AG10803 (cell line): ENCODE measurements at regions not wholly inside any gene's neighbourhood (a gene's known extent, or its start where the extent isn't known, plus 50 kb on each side); places are given as distances from the start of the nearest gene placed in this dataset.

Experiments
- DNase-seq: peaks from one replicate; pipeline ENCODE4 v3.0.0; 2010; ENCODE audit warnings: low read depth
- H3K4me3 ChIP-seq: 2 replicates; pipeline ENCODE4 v1.5.1; 2011; ENCODE audit warnings: mild to moderate bottlenecking, low read length, control low read depth
- TF ChIP-seq, protein P1 (sequence below): conservative IDR thresholded peaks from 2 replicates; pipeline ENCODE4 v1.5.1; 2011; ENCODE audit warnings: mild to moderate bottlenecking, low read length, control low read depth, inconsistent platforms

DNA sequence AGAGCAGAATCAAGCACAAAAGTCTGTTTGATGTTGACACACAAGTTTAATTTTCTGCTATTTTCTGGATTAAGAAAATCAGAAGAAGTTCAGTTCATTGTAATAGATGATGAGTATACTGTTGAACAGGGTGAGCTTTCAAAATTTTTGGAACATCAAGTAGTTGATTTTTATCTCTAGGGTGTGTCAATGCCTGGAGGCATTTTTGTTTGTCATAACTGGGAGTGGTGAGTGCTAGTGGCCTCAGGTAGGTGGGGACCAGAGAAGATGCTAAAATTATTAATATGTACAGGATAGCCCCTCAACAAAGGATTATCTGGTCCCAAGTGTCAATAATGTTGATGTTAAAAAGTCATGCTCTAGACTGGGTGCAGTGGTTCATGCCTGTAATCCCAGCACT, 279.7 kb upstream of the GNPDA2 start:
- H3K4me3 ChIP-seq: no peak overlapping the region
- no peak for DNase-seq
- TF ChIP-seq, protein P1, sequence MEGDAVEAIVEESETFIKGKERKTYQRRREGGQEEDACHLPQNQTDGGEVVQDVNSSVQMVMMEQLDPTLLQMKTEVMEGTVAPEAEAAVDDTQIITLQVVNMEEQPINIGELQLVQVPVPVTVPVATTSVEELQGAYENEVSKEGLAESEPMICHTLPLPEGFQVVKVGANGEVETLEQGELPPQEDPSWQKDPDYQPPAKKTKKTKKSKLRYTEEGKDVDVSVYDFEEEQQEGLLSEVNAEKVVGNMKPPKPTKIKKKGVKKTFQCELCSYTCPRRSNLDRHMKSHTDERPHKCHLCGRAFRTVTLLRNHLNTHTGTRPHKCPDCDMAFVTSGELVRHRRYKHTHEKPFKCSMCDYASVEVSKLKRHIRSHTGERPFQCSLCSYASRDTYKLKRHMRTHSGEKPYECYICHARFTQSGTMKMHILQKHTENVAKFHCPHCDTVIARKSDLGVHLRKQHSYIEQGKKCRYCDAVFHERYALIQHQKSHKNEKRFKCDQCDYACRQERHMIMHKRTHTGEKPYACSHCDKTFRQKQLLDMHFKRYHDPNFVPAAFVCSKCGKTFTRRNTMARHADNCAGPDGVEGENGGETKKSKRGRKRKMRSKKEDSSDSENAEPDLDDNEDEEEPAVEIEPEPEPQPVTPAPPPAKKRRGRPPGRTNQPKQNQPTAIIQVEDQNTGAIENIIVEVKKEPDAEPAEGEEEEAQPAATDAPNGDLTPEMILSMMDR: no peak

DNA sequence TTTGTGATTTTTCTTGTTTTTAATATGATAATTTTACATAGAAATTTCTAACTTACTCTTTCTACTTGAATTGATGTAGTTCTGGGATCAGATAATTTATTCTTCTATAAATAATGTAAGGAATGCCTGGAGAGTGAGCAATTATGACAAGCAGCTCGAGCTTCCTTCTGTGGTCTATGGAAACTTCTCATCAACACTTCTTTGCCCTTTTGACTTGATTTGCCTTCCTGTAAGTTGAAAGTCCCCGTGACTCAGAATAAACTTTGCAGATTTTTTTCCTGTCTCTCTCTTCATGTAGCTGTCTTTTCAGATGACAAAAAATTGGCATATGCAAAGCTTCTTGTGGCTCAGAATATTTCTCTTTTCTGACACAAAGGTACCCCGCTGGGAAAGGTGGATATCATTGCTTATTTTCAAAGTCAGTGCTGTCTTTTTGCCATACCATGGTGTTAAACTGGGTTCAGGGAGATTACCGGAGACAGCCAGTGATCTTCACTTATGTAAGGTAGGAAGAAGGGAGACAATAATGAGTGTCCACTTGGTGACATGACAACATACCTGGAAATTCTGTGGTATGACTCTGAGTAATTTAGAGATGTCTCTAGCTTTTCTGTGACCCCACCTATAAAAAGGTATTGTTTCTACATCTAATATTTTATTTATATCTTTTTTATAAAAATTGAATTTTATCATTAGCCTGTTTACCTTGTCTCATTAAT, 278.6 kb upstream of the GNPDA2 start:
- DNase-seq: no peak
- no peak overlapping the region for H3K4me3 ChIP-seq
- TF ChIP-seq, protein P1: no peak

DNA sequence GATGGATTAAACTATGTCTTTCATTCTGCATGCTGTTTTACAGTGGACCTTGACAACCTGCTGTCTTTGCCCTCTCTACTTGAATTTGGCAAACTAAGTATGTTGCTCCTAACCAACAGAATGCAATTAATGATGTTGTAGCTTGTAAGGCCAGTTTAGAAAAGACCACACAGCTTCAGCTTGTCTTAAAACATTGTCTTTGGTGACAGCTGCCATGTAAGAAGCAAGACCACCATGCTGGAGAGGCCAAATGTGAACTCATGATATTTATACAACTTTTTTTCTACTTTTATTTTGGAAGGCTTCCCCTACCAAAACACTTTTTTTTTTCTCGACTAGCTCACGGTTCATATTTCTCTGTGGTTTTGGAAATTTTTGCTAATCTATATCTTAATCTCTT, 278.0 kb upstream of the GNPDA2 start:
- DNase-seq: no peak
- TF ChIP-seq, protein P1: no peak
- H3K4me3 ChIP-seq: no peak overlapping the region

DNA sequence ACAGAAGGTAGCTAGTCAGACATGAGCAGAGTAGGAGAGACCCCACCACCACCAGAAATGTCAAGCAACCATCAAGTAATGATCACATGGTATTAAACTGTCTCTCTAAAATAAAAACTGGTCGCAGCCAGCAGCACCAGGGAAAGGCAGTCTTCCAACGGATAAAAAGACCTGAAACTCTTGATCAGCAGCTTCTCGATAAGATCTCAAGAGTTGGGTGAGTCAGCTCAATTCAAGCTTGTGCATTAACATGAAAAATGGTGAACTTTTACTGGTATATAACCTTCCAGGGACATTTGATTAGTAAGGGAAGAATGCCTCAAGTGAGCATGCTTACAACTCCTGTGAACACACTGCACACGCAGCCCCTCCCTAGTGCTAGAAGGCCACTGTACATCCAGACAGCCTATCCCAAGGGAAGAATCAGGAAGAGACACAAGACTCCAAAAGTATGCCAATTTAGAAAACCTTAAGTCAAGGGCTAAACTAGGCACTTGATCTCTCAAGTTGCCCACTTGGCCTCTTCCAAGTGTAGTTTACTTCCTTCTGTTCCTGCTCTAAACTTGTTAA, 270.0 kb upstream of the GNPDA2 start:
- TF ChIP-seq, protein P1: no peak
- DNase-seq: no peak
- H3K4me3 ChIP-seq: no peak overlapping the region

DNA sequence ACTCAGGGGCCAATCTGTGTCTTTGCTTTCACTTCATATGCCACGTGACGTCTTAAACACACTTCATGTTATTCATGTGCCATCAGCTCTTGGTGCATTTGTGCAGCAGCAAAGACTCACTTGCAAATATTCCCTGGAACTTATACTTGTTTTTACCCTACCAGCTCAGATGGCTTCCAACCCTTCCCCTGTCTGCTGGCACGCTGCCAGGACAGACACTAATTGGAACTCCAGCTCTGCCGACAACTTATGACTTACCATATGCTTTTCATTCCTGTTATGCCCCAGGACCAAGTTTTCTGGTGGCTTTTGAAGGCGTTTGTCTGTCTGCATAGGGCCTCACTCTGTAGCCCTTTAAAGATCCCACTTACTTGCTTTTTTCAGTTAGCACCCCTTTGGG, 261.7 kb upstream of the GNPDA2 start:
- no peak overlapping the region for H3K4me3 ChIP-seq
- DNase-seq: no peak
- TF ChIP-seq, protein P1: no peak

DNA sequence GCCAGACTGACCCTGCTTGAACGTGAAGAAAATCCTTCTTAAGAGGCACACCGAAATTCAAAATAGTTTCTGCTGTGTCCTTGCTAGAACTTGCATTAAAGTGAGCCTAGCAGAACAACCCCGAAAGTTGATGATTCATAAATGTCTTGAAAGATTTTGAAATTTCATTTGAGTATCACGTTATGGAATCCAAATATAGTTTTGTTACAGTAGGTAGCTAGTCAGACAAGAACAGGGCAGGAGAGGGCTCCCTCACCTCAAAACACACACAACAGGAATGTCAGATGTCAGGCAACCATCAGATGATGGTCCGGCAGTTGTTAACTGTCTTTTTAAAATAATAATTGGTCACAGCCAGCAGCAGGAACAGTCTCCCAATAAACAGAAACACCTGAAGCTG, 259.6 kb upstream of the GNPDA2 start:
- TF ChIP-seq, protein P1: no peak
- H3K4me3 ChIP-seq: no peak overlapping the region
- no peak for DNase-seq

DNA sequence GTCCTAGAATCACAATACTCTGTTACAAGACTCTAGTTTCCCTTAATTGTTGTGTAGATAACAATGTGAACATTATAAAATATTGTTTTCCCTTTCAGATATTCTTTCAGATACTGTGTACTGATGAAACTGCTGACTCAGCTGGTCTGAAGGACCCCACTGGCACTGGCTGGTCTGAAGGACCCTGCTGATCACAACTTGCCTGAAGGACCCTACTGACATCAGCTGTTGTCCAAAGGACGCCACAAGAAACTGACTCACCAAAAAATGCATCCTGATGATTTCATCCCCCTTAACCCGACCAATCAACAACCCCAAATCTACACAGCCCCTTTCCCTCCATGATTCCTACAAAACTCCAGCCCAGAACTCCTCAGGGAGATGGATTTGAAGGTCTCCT, 258.8 kb upstream of the GNPDA2 start:
- no peak overlapping the region for H3K4me3 ChIP-seq
- no peak for DNase-seq
- TF ChIP-seq, protein P1: no peak
